DOHH2 (cell line): ENCODE measurements at regions not wholly inside any gene's neighbourhood (a gene's known extent, or its start where the extent isn't known, plus 50 kb on each side); places are given as distances from the start of the nearest gene placed in this dataset.

Source experiments
- EZH2phosphoT487 ChIP-seq: fragments of 200-600 bp; sonication (generic); IDR thresholded peaks from 2 replicates; pipeline ENCODE4 v1.6.1; 2017; ENCODE audit warnings: borderline replicate concordance, mild to moderate bottlenecking, antibody characterized with exemption, low read length, moderate library complexity, mixed read lengths
- TF ChIP-seq, protein P1 (sequence below): fragments of 200-600 bp; sonication (generic); IDR thresholded peaks from one replicate; pipeline ENCODE4 v1.5.1; 2014; ENCODE audit warnings: antibody characterized with exemption, mild to moderate bottlenecking, low read depth, low read length; ENCODE audit not compliant: poor library complexity, severe bottlenecking

DNA sequence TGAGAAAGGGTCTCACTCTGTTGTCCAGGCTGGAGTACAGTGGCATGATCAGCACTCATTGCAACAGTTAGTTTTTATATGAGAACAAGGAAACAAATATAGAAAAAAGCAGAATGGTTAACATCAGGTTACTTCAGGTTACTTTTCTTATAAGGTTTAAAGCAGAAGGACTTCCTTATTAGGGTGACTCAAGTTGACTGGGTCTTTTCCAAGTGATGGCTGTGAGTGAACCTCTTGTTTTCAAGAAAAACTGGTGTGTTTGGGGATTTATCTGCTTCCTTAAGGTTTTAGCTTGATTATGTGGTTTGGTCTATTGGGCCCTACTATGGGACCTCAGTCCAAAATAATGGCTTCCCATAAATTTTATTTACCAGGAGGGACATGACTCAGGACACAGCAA lies 99.2 kb downstream of the ARRDC3 start:
- TF ChIP-seq, protein P1, sequence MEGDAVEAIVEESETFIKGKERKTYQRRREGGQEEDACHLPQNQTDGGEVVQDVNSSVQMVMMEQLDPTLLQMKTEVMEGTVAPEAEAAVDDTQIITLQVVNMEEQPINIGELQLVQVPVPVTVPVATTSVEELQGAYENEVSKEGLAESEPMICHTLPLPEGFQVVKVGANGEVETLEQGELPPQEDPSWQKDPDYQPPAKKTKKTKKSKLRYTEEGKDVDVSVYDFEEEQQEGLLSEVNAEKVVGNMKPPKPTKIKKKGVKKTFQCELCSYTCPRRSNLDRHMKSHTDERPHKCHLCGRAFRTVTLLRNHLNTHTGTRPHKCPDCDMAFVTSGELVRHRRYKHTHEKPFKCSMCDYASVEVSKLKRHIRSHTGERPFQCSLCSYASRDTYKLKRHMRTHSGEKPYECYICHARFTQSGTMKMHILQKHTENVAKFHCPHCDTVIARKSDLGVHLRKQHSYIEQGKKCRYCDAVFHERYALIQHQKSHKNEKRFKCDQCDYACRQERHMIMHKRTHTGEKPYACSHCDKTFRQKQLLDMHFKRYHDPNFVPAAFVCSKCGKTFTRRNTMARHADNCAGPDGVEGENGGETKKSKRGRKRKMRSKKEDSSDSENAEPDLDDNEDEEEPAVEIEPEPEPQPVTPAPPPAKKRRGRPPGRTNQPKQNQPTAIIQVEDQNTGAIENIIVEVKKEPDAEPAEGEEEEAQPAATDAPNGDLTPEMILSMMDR: no peak
- TF ChIP-seq EZH2phosphoT487: no peak
